ENCODE measurements at regions not wholly inside any gene's neighbourhood (a gene's known extent, or its start where the extent isn't known, plus 50 kb on each side); places are given as distances from the start of the nearest gene placed in this dataset.

DNA sequence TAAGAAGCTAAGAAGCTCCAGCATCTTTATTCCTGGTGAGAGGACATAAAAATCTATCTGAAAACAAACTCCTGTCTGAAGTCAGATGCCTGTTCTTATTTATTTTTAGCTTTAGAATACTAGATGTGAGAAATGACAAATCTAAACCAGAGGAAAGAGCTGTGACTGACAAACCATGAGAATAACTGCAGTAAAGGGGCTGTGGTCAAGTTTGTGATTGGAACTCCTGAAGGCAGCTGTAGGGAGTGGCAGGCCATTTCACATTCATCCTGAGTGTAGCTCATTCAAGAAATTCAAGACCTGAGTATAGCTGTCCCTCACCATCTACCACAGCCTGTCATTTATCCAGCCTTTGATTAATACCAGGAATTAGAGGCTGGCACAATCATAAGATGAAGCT lies 718.8 kb downstream of the BRINP1 start:
- no peak for TF ChIP-seq CTCF (IDR thresholded peaks at IDR 0.05; ENCODE audit: low read depth, low read length, missing control alignments)
- in situ Hi-C loops (cut with HindIII; ENCODE audit: low sequenced_read_pairs): no loop called here
- DNase-seq (ENCODE audit: low read depth): no peak
- H3K4me3 ChIP-seq (ENCODE audit: low read depth, low read length): no peak overlapping the region

DNA sequence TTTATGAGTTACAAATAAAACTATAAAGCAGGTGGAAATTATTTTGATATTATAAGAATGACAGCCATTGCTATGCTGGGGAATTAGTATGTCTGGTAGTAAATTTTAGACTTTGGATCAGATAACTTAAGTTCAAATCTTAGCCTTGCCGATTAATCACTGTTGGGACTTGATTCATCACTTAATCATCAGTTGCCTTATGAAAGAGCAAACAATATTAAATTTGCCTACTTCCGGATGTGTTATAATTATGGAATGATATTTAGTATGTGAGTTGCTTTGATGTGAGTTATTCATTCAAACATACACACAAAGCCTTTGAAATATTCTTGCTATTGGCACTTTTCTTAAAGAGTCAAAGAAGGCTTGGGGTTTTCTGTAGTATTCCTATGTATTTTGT lies 717.7 kb downstream of the BRINP1 start:
- in situ Hi-C loops (cut with HindIII; ENCODE audit: low sequenced_read_pairs): no loop called here
- H3K4me3 ChIP-seq (ENCODE audit: low read depth, low read length): no peak overlapping the region
- no peak for TF ChIP-seq CTCF (IDR thresholded peaks at IDR 0.05; ENCODE audit: low read depth, low read length, missing control alignments)
- no peak for DNase-seq (ENCODE audit: low read depth)

- no peak overlapping the region for H3K4me3 ChIP-seq (ENCODE audit: low read depth, low read length)
- in situ Hi-C loops (cut with HindIII; ENCODE audit: low sequenced_read_pairs): no loop called here
- no peak for TF ChIP-seq CTCF (IDR thresholded peaks at IDR 0.05; ENCODE audit: low read depth, low read length, missing control alignments)
- no peak for DNase-seq (ENCODE audit: low read depth)
These were observed 717.0 kb downstream of the BRINP1 start for GRCh38 chr9:118652258-118652657.

GRCh38 chr9:118652912-118653311 lies 716.3 kb downstream of the BRINP1 start:
- in situ Hi-C loops (cut with HindIII; ENCODE audit: low sequenced_read_pairs): no loop called here
- no peak for TF ChIP-seq CTCF (IDR thresholded peaks at IDR 0.05; ENCODE audit: low read depth, low read length, missing control alignments)
- DNase-seq (ENCODE audit: low read depth): no peak
- H3K4me3 ChIP-seq (ENCODE audit: low read depth, low read length): no peak overlapping the region

GRCh38 chr9:118659011-118659410 lies 710.2 kb downstream of the BRINP1 start:
- H3K4me3 ChIP-seq (ENCODE audit: low read depth, low read length): no peak overlapping the region
- no peak for TF ChIP-seq CTCF (IDR thresholded peaks at IDR 0.05; ENCODE audit: low read depth, low read length, missing control alignments)
- DNase-seq (ENCODE audit: low read depth): no peak
- in situ Hi-C loops (cut with HindIII; ENCODE audit: low sequenced_read_pairs): no loop called here

- in situ Hi-C loops (cut with HindIII; ENCODE audit: low sequenced_read_pairs): no loop called here
- DNase-seq (ENCODE audit: low read depth): no peak
- no peak overlapping the region for H3K4me3 ChIP-seq (ENCODE audit: low read depth, low read length)
- TF ChIP-seq CTCF (IDR thresholded peaks at IDR 0.05; ENCODE audit: low read depth, low read length, missing control alignments): no peak
These were observed 703.9 kb downstream of the BRINP1 start for GRCh38 chr9:118665226-118665919.
